ENCODE measurements at regions not wholly inside any gene's neighbourhood (a gene's known extent, or its start where the extent isn't known, plus 50 kb on each side); places are given as distances from the start of the nearest gene placed in this dataset.

- in situ Hi-C loops (cut with HindIII; ENCODE audit: low pct_unique_long_range_greater_than_20kb, low sequenced_read_pairs): no loop called here
Observed at GRCh38 chr1:190046231-190046630, 431.4 kb downstream of the BRINP3 start.

More at GRCh38 chr1:190046231-190046630, 431.4 kb downstream of the BRINP3 start:
- no peak for DNase-seq (ENCODE audit: low read depth)
